ENCODE measurements at regions not wholly inside any gene's neighbourhood (a gene's known extent, or its start where the extent isn't known, plus 50 kb on each side); places are given as distances from the start of the nearest gene placed in this dataset.
A peak's percentile ranks its signal among the peaks of the same experiment; 100 is the strongest.

- TF ChIP-seq CTCF (IDR thresholded peaks at IDR 0.05; ENCODE audit: poor library complexity) (no peak), EZH2phosphoT487 (IDR thresholded peaks at IDR 0.05; ENCODE audit: low read depth, severe bottlenecking, unreplicated experiment) (no peak), EZH2 (IDR thresholded peaks at IDR 0.05; ENCODE audit: borderline replicate concordance) (no peak)
- Histone ChIP-seq H2AFZ (no peak overlapping the region), H3K27me3 (no peaks in the 10 kb centered on the region), H3K4me1 (ENCODE audit: insufficient read depth) (peaks cover 20% of the 10 kb centered on the region), H3K27ac (no peak overlapping the region), H3K9me3 (ENCODE audit: low read depth) (no peaks in the 10 kb centered on the region), H3K4me2 (no peak overlapping the region), H3K9me2 (replicated peaks; ENCODE audit: insufficient read depth) (no peaks in the 10 kb centered on the region), H3K36me3 (replicated peaks; ENCODE audit: insufficient read depth, low read depth) (no peaks in the 10 kb centered on the region), H3K79me2 (no peaks in the 10 kb centered on the region), H4K20me1 (ENCODE audit: insufficient read depth, poor library complexity, severe bottlenecking) (no peaks in the 10 kb centered on the region), H3K4me3 (no peak overlapping the region)
- no peak for DNase-seq (ENCODE audit: low spot score)
- 93% methylated on average over 10 of the region's 10 CpGs for WGBS (ENCODE audit: low lambda C conversion rate, missing lambda C conversion rate)
Measured at GRCh38 chr6:44060612-44061374, 66.5 kb downstream of the MRPL14 start.

GRCh38 chr6:44059359-44060346 is 67.6 kb downstream of the MRPL14 start:
- no peak overlapping the region for H3K4me3 ChIP-seq
- no peak overlapping the region for H3K4me2 ChIP-seq
- H3K27me3 ChIP-seq, result no peaks in the 10 kb centered on the region
- no peak overlapping the region for H2AFZ ChIP-seq
- TF ChIP-seq EZH2 (IDR thresholded peaks at IDR 0.05; ENCODE audit: borderline replicate concordance) (no peak), CTCF (IDR thresholded peaks at IDR 0.05; ENCODE audit: poor library complexity) (no peak), EZH2phosphoT487 (IDR thresholded peaks at IDR 0.05; ENCODE audit: low read depth, severe bottlenecking, unreplicated experiment) (no peak)
- no peaks in the 10 kb centered on the region for H3K9me3 ChIP-seq (ENCODE audit: low read depth)
- no peaks in the 10 kb centered on the region for H4K20me1 ChIP-seq (ENCODE audit: insufficient read depth, poor library complexity, severe bottlenecking)
- no peaks in the 10 kb centered on the region for H3K36me3 ChIP-seq (replicated peaks; ENCODE audit: insufficient read depth, low read depth)
- H3K27ac ChIP-seq, result peak overlapping the region; percentile 91
- WGBS (ENCODE audit: low lambda C conversion rate, missing lambda C conversion rate), result 79% methylated on average over 7 of the region's 7 CpGs
- peaks cover 22% of the 10 kb centered on the region for H3K4me1 ChIP-seq (ENCODE audit: insufficient read depth)
- no peak for DNase-seq (ENCODE audit: low spot score)
- no peaks in the 10 kb centered on the region for H3K79me2 ChIP-seq
- no peaks in the 10 kb centered on the region for H3K9me2 ChIP-seq (replicated peaks; ENCODE audit: insufficient read depth)

DNA sequence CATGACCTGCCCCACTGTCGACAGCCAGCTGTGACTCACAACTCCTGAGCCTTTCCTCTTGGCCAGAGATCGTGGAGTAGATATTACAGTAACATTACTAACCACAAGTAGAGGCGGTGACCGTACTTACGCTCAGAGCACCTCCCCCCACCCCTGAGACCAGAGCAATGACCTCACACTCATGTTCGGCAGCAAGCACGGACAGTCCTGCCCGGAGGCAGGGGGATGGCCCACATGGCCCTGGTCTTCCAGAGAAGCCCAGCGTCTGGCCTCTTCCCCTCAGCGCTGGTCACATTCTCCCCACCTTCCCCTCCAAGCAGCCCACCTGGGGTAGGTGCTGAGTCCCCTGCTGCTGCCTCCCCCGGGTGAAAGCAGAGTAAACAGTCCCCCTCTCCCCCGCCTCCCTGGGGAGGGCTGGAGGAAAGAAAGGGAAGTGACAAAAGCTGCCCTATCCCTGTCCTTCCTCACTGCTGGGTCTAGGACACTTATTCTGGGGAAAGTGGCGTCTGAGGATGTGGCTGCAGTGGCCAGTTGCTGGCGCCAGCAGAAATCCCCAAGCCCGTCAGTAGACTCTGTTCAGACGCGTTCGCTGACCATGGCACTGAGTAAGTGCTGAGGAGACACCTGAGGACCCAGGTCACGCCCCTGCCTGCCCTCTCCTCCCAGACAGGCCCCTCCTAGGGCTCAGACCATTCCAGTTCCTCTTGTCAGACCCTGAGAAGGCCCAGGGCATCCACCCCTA is 68.5 kb downstream of the MRPL14 start:
- Histone ChIP-seq H2AFZ (no peak overlapping the region), H3K4me1 (ENCODE audit: insufficient read depth) (peaks cover 25% of the 10 kb centered on the region), H3K9me2 (replicated peaks; ENCODE audit: insufficient read depth) (no peaks in the 10 kb centered on the region), H3K4me3 (no peak overlapping the region), H3K36me3 (replicated peaks; ENCODE audit: insufficient read depth, low read depth) (no peaks in the 10 kb centered on the region), H3K79me2 (no peaks in the 10 kb centered on the region), H3K27me3 (no peaks in the 10 kb centered on the region), H4K20me1 (ENCODE audit: insufficient read depth, poor library complexity, severe bottlenecking) (no peaks in the 10 kb centered on the region), H3K9me3 (ENCODE audit: low read depth) (no peaks in the 10 kb centered on the region), H3K27ac (peak overlapping the region; percentile 91), H3K4me2 (peak overlapping the region; percentile 38)
- WGBS (ENCODE audit: low lambda C conversion rate, missing lambda C conversion rate), result 54% methylated on average over 19 of the region's 19 CpGs
- no peak for TF ChIP-seq EZH2phosphoT487 (IDR thresholded peaks at IDR 0.05; ENCODE audit: low read depth, severe bottlenecking, unreplicated experiment)
- TF ChIP-seq EZH2 (IDR thresholded peaks at IDR 0.05; ENCODE audit: borderline replicate concordance), result no peak
- TF ChIP-seq CTCF (IDR thresholded peaks at IDR 0.05; ENCODE audit: poor library complexity), result no peak
- DNase-seq (ENCODE audit: low spot score), result peak; percentile 88

Data from hepatocyte (in vitro differentiated cells).